ENCODE measurements at regions not wholly inside any gene's neighbourhood (a gene's known extent, or its start where the extent isn't known, plus 50 kb on each side); places are given as distances from the start of the nearest gene placed in this dataset.
"Not testable (repeated sequence)": the region's sequence is repeated elsewhere in the genome, so short reads cannot be mapped to it uniquely, and the experiment has no call there.

- DNase-seq = no peak
Observed at GRCh38 chr7:9082203-9082602, 648.8 kb downstream of the NXPH1 start.

GRCh38 chr7:9083837-9084236, 650.4 kb downstream of the NXPH1 start:
- no peak for DNase-seq

- DNase-seq = no peak
Observed at GRCh38 chr7:9091282-9091681, 657.9 kb downstream of the NXPH1 start.

- no peak for DNase-seq
Observed at GRCh38 chr7:9097565-9098060, 664.2 kb downstream of the NXPH1 start.

DNA sequence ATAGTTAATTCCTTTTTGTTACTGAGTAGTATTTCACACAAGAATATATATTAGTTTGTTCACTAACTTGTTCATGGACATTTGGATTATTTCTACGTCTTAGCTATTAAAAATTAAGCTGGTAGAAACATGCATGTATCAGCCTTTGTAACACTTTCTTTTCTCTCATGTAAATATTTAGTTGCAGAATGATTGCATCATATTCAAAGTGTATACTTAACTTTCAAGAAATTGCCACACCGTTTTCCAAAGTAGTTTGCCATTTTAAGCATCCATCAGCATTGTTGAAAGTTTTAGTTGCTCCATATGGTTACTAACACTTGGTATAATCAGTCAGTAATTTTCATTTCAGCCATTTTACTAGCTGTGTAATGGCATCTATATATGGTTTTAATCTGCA, 666.9 kb downstream of the NXPH1 start:
- no peak for DNase-seq

DNA sequence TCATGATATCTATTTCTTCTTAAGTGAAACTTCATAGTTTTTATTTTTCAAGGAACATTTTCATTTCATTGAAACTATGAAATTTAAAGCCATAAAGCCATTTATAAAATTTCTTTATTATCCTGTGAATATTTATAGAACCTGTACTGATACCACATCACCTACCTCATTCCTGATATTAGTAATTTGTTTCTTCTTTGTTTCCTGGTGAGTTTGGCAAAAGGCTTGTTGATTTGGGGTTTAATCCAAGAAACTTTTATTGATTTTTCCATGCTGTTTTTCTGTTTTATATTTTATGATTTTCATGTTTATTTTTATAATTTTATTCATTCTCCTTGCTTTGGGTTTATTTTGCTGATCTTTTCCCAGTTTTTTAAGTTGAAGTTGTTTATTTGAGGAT, 669.4 kb downstream of the NXPH1 start:
- DNase-seq = no peak

DNA sequence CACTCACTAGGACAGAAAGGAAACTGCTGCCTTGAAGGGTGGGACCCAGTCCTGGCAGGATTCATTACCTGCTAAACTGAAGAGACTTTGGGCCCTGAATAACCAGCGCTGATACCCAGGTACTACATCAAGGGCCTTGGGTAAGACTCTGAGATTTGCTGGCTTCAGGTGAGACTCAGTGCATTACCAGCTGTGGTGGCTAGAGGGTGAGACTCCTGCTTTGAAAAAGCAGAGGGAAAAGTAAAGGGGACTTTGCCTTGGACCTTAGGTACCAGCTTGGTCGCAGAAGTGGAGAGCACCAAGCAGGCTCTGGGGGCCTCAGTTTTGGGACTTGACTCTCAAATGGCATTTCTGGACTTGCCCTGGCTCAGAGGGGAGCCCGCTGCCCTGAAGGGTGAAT, 673.3 kb downstream of the NXPH1 start:
- DNase-seq = no peak

- DNase-seq = no peak
Observed at GRCh38 chr7:9120331-9120730, 686.9 kb downstream of the NXPH1 start.

DNA sequence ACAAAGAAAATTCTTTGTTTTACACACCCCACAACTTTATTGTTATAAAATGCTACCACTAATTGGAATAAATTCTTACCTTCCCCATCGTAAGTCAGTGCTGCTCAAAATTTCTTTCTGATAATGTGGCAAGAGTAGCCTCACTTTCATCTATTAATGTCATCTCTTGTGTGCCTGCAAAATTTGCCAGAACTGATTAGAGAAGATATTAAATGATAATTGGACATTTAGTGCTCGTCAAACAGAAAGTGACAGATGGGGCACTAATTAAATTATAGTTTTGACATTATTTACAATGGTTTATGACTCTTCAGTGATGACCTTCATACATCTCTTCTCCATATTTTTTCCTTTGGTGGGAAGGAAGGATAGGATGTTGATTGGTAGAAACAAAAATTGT, 690.9 kb downstream of the NXPH1 start:
- DNase-seq = no peak

DNA sequence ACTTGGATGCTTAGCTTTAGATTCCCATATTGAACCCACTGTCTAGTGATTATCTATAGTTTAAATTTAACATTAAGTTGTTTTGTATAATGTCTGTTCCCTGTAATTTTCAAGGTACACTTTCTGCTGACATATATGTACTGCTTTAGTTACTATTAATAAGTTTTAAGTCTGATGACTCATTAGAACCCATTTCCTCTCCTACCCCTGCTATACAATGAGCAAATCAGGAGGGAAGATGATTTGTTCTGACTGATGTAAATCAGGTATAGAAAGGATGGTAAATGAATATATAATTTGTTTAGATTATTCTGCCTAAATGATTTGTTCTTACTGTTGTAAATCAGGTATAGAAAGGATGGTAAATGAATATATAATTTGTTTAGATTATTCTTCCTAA, 691.8 kb downstream of the NXPH1 start:
- no peak for DNase-seq

GRCh38 chr7:9127901-9128300, 694.5 kb downstream of the NXPH1 start:
- DNase-seq = no peak

DNA sequence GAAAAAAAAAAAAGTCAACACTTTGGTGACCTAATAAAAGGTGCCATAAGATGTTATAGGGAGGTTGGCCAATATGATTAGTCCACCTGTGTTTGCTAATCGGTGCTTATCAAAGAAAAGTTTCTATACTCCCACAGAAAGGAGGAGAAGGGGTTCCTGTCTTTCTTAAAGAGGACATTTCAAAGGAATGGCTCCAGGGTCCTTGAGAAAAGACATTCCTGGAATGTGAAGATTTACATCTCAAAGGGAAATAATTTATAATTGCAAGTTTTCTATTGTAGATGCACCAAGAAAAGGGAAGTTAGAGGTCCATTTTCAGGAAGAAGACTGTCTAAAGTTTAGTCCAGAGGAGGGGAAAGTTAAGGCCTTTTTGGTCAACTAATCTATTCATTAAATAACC, 715.3 kb downstream of the NXPH1 start:
- DNase-seq = no peak

- DNase-seq = no peak
Observed at GRCh38 chr7:9149499-9150082, 716.2 kb downstream of the NXPH1 start.

- DNase-seq = not testable (repeated sequence)
Observed at GRCh38 chr7:9163691-9164090, 730.3 kb downstream of the NXPH1 start.

- no peak for DNase-seq
Observed at GRCh38 chr7:9175871-9176270, 742.5 kb downstream of the NXPH1 start.

DNA sequence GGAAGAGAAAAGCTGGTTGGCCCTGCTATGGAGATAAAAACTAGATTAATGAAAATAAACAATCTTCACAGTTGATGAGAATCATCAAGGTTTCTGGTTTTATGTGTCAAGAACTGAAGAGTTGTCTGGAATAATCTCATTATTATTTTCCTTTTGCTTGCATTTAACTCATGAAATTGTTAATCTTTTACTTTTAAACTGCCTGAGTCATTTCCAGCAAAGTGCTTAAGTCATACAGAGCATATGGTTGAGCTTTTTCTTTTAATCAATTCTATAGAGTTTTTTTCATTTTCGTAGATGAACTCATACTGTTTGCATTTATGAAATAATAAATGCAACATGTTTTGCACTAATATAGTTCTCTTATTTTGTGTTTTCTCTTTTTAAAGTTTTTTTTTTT, 747.9 kb downstream of the NXPH1 start:
- no peak for DNase-seq

DNA sequence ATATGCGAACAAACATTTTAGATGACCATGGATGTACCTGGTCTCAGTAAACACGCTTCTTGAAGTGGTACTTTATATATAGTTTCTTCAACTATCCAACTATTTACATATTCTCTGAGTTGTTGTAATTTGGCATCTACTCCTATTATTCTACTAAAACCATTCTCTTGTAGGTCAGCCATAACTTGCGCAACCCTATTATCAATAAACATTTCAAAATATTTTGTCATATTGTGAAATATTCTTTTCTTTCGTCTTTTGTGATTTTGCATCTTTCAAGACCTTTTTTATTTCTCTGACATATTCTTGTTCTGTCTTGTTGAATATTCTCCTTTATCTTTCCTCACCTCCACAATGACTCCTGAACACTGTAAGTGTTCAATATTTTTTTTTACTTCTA, 753.3 kb downstream of the NXPH1 start:
- DNase-seq = no peak

GRCh38 chr7:9189703-9190102, 756.3 kb downstream of the NXPH1 start:
- no peak for DNase-seq

DNA sequence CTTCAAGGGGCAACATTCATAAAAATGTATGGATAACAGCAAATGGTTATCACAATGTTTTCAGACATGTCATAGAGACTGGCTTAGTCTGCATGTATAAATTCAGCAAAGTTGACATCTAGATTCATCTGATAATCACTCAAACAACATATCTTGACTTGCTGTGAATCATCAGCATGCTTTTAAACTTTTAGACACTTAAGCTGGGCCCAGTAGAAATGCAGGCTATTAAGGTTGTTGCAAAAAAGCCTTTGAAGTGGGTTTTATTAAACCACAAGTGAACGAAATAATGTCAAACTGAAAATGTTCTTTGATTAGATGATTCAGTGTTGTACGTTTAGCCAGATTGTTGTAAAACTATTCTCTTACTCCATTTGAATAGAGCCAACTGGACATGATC, 759.6 kb downstream of the NXPH1 start:
- no peak for DNase-seq

DNA sequence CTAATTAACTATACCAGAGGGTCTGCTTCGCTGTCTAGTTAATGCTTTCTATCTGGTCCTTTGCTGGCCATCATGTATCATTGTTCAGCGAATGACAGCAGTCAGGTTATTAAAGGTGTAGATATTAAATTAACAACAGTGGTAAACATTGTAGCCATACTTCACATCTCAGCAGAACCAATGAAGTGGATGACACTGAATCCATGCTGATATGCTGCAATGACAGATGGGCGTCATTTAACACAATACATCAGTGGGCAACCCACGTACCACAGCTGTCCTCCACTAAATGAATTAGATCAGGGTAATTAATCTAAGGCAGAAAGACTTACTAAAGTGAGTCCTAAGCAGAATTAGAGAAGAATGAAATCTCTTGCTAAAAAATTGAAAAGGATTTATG, 767.2 kb downstream of the NXPH1 start:
- DNase-seq = no peak

- no peak for DNase-seq
Observed at GRCh38 chr7:9201928-9202327, 768.5 kb downstream of the NXPH1 start.

GRCh38 chr7:9204571-9204970, 771.2 kb downstream of the NXPH1 start:
- DNase-seq = no peak

- DNase-seq = no peak
Observed at GRCh38 chr7:9210114-9210513, 776.7 kb downstream of the NXPH1 start.

- DNase-seq = no peak
Observed at GRCh38 chr7:9217204-9217603, 783.8 kb downstream of the NXPH1 start.

- DNase-seq = no peak
Observed at GRCh38 chr7:9226500-9226899, 793.1 kb downstream of the NXPH1 start.
